ENCODE measurements at regions not wholly inside any gene's neighbourhood (a gene's known extent, or its start where the extent isn't known, plus 50 kb on each side); places are given as distances from the start of the nearest gene placed in this dataset.

DNA sequence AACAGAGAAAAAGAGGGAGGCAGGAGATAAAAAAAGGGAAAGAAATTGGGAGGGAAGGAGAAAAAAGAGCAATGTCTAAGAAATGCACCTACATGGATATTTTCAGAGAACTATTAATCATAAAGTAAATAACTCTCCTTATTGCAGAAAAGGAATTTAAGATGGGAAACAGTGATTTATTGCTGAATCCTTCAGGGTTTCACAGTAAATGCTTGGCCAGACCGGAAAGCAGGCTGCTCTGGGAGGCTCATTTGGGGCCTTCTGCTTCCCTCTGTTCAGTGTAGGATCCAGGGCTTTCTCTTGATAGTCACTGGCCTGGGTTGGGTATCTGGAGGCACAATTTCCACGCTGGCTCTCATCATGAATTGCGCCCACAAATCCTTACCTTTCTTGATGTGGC, 324.3 kb upstream of the SORL1-AS1 start:
- DNase-seq: no peak

DNA sequence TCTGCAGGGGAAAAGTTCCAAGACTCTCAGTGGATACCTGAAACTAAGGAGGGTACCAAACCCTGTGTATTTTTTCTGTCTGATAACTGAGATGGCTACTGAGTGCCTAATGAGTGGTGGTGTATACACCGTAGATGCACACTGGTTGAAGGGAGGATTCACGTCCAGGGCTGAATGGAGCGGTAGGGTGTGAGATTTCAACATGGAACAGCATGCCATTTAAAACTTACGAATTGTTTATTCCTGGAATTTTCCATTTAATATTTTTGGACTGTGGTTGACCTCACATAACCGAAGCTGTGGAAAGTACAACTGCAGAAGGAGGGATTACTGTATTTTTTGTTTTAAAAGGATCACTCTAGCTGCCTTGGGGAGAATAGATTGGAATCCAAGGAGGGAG, 322.5 kb upstream of the SORL1-AS1 start:
- DNase-seq: no peak

DNA sequence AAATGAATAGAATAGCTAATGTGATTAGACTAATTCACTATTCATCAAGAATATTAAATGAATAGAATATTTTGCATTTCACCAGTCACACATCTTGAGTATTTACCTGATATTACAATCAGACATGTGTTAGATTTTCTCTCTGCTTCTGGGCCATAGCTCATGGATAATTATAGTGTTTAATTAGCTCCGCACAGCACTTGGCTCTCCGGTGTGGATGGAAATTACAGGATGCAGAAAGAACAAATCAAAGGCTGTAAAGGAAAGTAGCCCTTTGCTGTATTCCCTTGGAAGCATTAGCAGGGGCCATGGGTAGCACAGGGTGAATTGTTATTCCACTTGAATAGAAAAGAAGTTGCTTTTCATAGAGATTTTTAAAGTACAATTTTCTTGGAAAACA, 320.3 kb upstream of the SORL1-AS1 start:
- DNase-seq: no peak

DNA sequence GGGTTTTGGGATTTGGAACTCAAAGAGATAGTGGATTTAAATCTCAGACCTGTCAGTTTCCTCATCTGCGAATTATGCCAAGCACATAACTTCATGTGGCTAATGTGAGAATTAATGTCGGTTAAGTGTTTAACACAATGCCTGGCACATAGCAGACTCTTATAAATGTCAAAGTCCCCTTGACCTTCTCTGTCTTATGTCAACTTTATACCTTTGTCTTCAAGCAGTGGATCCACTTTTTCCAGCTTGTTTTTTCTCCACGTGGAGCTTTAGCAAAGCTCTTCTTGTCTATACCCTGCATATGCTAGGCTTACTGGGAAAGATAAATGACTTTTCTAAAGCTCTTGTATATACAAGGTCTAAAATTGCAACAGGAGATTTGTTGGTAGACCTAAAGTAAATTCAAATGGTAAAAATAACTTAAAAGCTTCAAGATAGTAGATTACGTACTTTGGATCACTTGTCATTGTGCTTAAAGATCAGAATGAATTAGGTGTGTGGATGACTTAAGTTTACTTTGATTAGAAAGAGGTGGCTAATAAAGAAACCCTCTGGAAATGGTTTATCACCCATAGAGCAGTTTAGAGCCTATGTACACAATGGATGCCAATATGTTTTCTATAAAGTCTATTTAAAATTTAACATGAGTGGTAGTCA, 318.3 kb upstream of the SORL1-AS1 start:
- no peak for DNase-seq

DNA sequence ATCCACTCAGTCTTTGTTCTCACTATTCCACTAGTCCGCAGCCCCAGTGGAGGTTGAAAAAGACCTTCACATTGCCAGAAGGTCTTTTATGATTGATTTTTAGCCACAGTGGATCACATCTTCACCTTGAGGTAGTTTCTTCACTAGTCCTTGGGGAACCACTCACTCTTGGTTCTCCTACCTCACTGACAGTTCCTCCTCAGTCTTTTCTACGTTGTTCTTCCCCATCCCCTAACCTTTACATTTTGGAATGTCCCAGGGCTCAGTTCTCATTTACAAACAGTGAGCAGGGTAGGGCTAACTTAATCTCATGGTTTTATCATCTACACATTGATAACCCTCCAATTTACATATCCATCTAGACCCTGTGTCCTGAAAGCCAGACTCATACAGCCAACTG, 316.4 kb upstream of the SORL1-AS1 start:
- no peak for DNase-seq

DNA sequence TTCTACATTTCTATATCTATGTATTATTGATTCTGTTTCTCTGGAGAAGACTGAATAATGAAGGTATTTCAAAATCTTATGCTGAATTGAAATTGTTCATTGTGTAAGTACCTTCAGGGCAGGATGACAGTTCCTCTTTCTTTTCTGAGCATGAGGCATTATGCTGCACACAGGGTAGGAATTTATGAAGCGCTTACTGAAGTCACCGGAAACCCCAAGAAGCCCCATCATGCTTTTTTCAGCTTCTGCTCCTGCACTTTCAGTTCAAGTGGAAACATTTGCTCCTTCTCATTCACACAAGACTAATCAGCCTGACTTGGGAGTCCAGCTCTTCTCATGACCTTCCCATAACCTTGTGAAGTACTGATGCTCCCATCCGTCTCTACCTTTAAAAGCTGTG, 314.7 kb upstream of the SORL1-AS1 start:
- peak; percentile 23 for DNase-seq

DNA sequence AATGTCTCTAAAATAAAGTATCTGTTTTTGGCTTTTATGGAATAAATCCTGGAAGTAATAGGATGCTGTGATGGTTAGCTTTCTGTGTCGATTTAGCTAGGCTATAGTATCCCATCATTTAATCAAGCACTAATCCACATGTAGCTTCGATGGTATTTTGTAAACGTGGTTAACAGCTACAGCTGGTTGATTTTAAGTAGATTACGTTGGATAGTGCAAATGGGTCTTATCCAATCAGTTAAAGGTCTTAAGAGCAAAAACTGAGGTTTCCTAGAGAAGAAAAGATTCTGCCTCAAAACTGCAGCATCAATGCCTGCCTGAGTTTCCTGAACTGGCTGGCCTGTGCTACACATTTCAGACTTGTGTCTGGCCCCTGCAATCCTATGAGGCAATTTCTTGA, 314.2 kb upstream of the SORL1-AS1 start:
- no peak for DNase-seq

DNA sequence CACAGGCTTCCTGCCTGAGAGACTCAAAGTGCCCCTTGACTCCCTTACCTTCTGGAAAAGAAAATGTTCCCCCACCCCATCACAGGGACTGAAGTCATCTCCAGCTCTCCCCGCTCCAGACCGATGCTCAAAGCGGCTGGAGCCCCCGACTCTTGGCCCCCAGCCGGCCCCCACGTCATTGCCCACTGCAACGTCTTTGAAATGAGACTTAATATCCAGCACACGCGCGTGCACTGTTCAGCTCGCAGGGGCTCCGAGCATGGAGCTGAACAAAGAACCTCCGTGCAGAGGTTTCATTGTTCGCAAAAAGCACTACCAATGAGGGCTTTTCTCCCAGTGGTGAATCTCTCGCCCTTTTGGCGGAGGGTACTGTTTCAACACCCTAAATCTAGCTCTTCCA, 313.4 kb upstream of the SORL1-AS1 start:
- no peak for DNase-seq

DNA sequence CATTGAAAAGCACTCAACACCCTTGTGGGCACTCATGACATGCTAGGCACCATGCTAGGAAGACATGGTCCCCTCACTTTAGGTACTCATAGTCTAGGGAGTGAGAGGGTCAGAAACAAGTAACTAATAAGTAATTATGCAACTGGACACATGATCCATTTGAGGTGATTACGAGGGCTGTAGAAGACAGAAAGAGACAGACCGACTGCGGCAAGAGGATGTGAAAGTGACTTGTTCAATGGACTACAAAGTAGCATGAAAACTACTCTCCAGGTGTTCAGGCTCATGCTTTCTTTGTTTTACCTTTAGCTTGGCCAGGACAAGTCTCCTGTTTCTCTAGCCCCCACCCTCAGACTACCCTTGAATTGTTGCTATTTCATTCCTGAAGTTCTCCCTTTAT, 310.8 kb upstream of the SORL1-AS1 start:
- no peak for DNase-seq

DNA sequence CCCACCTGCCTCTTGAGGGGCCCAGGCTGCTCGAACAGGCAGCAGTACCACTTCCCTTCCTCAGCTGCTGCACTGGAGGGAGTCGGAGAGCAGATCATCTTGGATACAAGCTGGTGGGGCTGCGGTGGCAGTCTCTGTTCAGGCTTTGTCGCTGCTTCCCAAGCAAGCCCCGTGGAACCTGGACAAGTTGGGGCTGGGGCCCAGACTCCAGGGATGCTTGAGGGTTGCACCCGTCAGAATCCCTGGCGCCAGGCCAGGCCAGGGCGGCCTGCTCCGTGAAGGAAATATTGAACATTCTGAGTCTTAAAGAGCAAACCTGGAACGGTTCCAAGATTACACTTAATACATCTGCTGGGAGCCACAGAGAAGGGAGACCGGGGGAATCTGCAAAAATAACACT, 310.1 kb upstream of the SORL1-AS1 start:
- no peak for DNase-seq

DNA sequence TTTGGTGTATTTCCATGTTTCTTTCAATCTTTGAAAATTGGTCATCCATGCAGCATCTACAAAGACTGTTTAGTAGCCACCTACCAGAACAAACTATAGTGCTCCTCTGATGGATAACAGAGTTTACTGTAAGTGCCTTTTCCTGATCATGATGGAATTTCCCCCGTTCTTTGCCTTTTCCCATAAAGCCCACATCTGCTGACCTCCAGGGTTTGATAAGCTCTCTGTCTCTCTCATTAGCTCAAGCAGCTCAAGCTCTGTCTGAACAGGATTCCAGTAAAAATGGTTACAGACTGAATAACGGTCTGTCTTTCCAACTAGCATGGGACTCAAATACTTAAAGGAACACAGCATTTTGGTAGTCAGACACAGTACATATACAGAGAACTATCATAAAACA, 308.4 kb upstream of the SORL1-AS1 start:
- no peak for DNase-seq

DNA sequence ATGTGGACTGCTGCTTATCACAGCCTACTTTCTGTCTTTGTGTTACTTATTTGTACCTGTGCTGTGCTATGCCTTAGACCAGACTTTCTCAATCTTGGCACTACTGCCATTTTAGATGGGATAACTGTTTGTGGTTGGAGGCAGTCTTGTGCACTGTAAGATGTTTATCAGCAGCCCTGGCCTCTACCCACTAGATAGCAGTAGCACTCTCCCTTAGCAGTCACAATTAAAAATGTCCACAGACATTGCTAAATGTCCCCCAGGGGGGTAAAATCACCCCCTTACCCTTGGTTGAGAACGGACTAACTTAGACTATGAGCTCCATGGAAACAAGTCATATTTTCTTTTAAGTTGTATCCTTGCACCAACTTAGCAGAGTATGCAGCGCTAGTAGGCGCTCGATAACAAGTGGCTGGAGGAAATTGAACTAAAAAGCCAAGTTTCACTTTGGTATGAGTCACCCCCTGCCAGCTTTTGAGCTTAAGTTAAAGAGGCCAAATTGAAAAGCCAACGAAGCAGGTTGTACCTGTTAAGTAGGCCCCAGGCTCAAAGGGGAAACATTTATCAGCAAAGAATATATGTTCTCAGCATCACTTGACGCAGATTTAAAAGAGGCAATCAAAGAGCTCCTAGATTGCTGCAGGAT, 304.8 kb upstream of the SORL1-AS1 start:
- no peak for DNase-seq

DNA sequence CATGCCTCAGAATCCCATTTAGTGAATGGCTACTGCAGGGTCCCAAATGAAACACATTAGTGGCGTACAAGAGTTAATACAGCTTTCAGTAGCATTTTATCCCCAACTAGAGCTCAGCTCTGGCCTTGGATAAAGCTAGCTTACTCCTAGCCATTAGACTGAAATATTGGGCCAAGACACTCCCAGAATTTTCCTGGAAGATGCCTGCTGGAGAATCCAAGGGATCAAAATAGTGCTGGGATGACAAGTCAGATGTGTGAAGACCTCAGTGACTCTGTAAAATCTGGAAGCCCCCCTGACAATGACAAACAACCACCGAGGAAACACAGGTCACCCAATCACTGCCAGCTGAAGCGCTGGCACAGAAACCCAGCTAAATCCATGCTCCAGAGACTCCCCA, 303.1 kb upstream of the SORL1-AS1 start:
- no peak for DNase-seq

DNA sequence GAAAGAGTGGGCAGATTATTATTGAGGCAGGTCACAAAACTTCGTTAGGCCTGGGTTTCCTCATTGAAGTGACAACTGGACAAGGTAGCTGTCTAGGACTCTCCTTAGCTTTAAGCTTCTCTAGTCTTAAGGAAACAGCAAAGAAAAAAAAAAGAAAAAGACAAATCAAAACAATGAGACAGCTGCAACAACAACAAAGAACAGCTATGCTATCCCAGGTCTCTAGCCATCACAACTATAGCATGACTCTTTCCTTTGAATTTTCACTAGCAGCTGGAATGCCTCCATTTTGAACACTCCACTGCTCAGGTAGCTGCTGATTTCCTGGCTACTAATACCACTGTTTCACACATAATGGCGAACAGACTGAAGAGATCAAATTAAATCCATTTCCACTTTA, 302.4 kb upstream of the SORL1-AS1 start:
- DNase-seq: no peak

DNA sequence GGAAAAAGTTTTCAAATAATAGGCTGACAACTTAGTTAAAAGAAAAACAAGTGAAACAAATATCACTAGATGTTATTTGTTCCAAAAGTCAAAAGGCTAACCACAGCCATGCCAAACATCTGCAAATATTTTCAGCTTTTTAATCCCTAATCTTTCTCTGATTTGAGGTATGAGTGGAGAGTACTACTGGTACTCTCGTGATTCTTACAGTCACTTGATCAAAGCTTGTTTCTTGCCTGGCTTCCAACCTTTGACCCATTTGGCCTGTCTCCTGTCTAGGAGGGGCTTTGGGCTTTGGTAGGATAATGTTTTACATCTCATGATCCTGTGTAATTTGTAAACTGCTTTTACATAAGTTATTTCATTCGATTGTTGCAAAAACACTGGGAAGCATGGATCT, 301.8 kb upstream of the SORL1-AS1 start:
- no peak for DNase-seq

DNA sequence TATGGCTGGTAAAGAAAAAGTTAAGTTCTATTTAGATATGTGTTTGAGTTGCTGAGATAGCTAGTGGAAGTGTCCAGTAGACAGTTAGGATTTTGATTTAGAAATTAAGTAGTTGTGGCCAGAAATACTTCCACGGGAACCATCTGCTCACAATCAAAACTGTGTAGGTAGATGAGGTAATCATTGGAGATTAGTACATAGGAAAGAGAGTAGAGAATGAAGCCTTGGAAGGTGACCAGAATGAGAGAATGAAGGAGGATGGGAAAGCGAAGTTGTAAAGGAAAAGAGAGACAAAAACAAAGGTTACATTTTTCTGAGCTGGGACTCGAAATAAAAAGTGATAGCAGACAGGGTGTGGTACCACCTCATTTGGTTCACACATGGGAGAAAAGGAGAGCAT, 296.9 kb upstream of the SORL1-AS1 start:
- no peak for DNase-seq

DNA sequence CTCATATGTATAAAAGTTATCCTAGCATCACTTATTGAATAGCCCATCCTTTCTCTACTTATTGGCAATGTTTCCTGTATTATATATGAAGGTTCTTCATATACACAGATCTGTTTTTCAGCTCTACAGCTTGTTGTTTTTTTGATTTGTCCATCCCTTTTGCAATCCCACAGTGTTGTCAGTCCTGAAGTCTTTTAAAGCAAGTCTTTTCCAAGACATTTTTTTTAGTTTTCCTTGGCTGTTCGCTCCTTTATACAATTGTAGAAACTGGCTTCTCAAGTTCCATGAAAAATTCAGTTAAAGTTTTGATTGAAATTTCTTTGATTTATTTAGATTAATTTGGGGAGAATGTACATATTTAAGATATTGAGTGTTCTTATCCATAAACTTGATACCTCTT, 295.3 kb upstream of the SORL1-AS1 start:
- DNase-seq: no peak

DNA sequence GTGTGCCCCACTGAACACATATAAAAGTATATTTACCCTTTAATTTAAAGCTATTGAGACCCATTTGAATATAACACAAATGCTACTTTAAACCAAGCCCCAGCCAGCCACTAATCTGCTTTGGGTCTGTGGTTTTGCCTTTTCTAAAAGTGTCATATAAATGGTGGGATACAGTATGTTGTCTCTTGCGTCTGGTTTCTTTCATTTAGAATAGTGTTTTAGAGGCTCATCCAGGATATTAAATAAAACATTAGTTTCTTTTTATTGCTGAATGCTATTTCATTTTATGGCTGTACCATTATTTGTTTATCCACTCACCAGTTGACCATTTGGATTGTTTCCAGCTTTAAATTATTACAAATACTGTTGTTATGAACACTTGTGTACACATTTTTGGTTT, 290.5 kb upstream of the SORL1-AS1 start:
- DNase-seq: no peak

DNA sequence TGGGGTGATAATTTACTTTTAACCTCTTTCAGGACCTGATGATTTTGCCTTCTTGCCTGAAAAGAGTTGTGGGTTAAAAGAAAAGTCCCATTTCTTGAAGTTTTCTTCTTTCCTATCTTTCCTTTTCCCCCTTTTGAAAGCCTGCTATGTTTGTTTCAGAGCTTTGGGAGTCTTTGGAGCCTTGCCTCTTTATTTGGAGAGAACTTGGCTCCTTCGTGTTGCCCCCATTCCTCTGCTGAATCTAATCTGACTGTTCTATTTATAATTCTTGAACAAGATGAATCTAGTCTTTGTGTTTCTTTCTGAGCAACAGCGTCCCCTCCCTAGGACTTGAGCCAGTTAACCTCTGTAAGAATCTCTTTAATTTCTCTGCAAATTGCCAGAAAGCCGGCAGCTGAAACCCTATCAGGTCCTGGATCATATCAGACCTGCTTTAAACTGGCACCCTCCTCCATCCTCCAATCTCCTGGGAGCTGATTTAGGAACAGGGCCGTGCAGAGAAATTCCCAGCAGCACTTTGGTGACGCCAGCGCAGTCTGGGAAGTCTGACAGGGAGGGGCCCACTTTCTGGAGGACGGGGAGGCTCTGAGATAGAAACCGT, 289.1 kb upstream of the SORL1-AS1 start:
- DNase-seq: no peak

DNA sequence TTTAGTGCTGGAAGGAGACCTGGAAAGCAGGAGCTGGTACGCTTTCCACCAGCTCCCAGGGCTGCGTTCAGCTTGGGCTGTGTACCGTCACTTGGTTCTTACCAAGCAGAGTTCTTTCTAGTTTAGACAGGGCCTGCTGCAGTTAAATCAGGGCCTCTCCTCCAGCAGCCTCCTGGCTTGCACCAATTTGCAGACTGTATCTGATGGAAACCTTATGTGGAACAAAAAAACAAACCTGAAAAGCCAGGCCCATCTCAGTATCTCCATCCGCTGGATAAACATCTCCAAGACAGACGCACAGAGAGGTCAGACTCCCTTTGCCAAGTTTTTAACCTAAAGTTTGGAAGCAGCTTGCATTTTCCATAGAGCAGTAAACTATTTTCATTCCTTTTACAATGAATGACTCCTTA, 288.6 kb upstream of the SORL1-AS1 start:
- no peak for DNase-seq

DNA sequence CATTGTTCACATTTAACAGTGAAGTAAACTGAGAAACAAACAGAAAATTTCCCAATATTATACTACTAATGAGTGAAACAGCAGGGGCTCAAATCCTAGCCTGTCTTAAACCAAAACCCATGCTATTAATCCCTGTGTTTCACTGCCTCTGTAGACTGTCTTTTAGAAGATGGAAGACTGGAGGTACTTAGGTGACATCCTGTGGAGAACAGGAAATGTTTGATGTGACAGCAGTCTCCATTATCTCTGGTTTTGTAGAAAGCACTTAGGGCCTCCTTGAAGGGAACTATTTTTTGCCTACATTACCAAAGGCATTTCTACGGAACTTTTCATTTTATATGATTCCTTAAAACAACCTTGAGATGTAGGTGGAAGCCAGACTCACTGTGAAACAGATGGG, 288.1 kb upstream of the SORL1-AS1 start:
- DNase-seq: no peak

DNA sequence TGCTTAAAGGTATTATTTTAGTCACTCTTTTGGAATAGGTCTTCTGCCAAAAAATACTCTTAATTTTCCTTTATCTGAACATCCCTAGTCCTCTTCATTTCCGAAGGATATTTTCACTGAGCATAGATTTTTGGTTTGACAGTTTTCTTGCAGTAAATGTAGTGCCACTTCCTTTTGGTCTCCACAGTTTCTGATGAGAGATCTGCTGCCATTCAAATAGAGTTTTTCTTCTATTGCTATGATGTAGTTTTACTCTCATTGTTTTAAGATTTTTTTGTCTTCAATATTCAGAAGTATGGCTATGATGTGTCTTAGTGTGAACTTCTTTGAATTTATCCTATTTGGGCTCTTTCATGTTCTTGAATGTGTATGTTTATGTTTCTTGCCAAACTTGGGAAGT, 281.1 kb upstream of the SORL1-AS1 start:
- DNase-seq: no peak

DNA sequence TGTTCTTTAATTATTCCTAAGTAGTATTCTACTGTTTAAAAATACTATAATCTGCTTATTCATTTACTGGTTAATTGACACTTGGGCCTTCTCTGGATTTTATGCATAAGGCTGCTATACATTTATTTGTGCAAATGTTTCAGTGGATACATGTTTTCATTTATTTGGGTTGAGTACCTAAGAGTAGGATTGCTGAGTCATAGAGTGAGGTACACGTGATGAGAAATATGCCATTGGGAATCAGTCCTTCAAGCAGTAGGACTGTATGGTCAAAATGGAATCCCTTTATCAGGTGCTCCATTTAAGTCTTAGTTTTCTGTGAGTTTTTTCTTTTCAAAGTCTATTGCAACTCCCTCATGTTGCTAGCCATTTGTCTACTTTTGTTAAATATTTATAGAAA, 275.2 kb upstream of the SORL1-AS1 start:
- no peak for DNase-seq

DNA sequence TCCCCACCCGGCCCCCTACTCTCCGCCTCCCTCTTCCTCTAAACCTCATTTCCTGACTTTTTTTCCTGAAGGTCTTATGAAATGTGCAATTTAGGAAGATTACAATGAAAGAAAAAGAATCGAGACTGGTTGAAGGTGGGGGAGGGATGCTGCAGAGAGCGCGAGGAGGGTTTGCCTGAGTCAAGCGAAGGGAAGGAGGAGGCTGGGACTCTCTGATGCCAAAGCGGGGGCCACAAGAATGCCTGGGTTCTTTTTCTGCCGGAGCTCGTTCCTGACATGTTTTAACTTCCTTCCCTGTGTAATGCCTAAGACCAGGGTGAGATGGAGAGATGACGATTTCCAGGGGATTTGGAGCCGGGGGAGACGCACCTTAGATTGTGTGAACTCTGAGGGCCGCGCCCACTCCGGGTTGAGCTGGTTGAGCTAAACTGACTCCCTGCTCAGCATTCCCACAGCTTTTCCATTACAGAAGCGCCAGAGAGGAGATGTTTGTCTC, 270.5 kb upstream of the SORL1-AS1 start:
- no peak for DNase-seq

All from CD4-positive, alpha-beta T cell treated with Interleukin-15 for 1 hour (primary cell).